Bronchial epithelial cell (primary cell): ENCODE measurements at regions not wholly inside any gene's neighbourhood (a gene's known extent, or its start where the extent isn't known, plus 50 kb on each side); places are given as distances from the start of the nearest gene placed in this dataset.

ENCODE experiments used
- DNase-seq: peaks from one replicate; pipeline ENCODE4 v3.0.0-alpha.2; 2010; ENCODE audit warnings: low read depth
- FAIRE-seq: peaks from 2 replicates; lab custom pipeline; 2011; peaks lifted over from hg19 to GRCh38; lab: Jason Lieb, UNC
- H3K27me3 ChIP-seq: 2 replicates; pipeline ENCODE4 v1.5.1; 2011; ENCODE audit warnings: low read length; ENCODE audit not compliant: control insufficient read depth, insufficient read depth
- H3K36me3 ChIP-seq: 2 replicates; pipeline ENCODE4 v1.5.1; 2011; ENCODE audit warnings: low read length; ENCODE audit not compliant: control insufficient read depth, insufficient read depth
- H3K4me3 ChIP-seq: 2 replicates; pipeline ENCODE4 v1.5.1; 2011; ENCODE audit warnings: mild to moderate bottlenecking, low read depth, low read length, control low read depth
- CTCF ChIP-seq: IDR thresholded peaks from 2 replicates; pipeline ENCODE4 v1.5.1; 2011; ENCODE audit warnings: mild to moderate bottlenecking, moderate library complexity, low read length, control low read depth, inconsistent platforms; ENCODE audit not compliant: insufficient read depth, severe bottlenecking

GRCh38 chr18:67266246-67267237, 250.0 kb downstream of the DSEL start:
- FAIRE-seq (no peak), DNase-seq (peak; percentile 84)
- no peak overlapping the region for H3K4me3 ChIP-seq

GRCh38 chr18:67265464-67266245, 250.9 kb downstream of the DSEL start:
- no peak for TF ChIP-seq CTCF
- no peak for FAIRE-seq
- DNase-seq = peak; percentile 76
- no peaks in the 10 kb centered on the region for H3K36me3 ChIP-seq
- no peaks in the 10 kb centered on the region for H3K27me3 ChIP-seq
- no peak overlapping the region for H3K4me3 ChIP-seq

More at GRCh38 chr18:67266246-67267237, 250.0 kb downstream of the DSEL start:
- Histone ChIP-seq H3K36me3 (no peaks in the 10 kb centered on the region), H3K27me3 (no peaks in the 10 kb centered on the region)
- no peak for TF ChIP-seq CTCF

GRCh38 chr18:67261931-67262552, 254.5 kb downstream of the DSEL start:
- FAIRE-seq = no peak

DNA sequence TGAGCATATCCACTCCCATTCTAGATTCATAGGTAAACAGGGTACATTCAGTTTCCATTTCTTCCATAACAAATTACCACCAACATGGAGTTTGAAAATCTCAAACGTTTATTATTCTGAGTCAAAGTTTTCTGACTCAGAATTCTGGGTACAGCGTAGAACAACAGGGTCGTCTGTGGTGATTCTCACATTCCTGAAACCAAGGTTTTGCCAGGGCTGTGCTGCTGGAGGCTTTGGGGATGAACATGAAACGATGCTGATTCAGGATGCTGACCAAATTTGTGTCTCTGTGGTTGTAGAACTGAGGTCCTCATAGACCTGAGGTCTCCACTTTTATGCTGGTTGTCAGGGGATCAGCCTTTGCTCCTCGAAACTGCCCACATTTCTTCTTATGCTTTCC, 255.7 kb downstream of the DSEL start:
- Histone ChIP-seq H3K4me3 (no peak overlapping the region), H3K36me3 (no peaks in the 10 kb centered on the region), H3K27me3 (no peaks in the 10 kb centered on the region)
- TF ChIP-seq CTCF = no peak
- FAIRE-seq = no peak
- no peak for DNase-seq

More at GRCh38 chr18:67261931-67262552, 254.5 kb downstream of the DSEL start:
- no peaks in the 10 kb centered on the region for H3K36me3 ChIP-seq
- DNase-seq = peak; percentile 70
- H3K27me3 ChIP-seq = no peaks in the 10 kb centered on the region
- no peak for TF ChIP-seq CTCF
- no peak overlapping the region for H3K4me3 ChIP-seq

GRCh38 chr18:67250776-67251424, 265.6 kb downstream of the DSEL start:
- Histone ChIP-seq H3K4me3 (no peak overlapping the region), H3K27me3 (no peaks in the 10 kb centered on the region), H3K36me3 (no peaks in the 10 kb centered on the region)
- TF ChIP-seq CTCF = no peak
- DNase-seq (no peak), FAIRE-seq (no peak)
